ENCODE measurements at regions not wholly inside any gene's neighbourhood (a gene's known extent, or its start where the extent isn't known, plus 50 kb on each side); places are given as distances from the start of the nearest gene placed in this dataset.

DNA sequence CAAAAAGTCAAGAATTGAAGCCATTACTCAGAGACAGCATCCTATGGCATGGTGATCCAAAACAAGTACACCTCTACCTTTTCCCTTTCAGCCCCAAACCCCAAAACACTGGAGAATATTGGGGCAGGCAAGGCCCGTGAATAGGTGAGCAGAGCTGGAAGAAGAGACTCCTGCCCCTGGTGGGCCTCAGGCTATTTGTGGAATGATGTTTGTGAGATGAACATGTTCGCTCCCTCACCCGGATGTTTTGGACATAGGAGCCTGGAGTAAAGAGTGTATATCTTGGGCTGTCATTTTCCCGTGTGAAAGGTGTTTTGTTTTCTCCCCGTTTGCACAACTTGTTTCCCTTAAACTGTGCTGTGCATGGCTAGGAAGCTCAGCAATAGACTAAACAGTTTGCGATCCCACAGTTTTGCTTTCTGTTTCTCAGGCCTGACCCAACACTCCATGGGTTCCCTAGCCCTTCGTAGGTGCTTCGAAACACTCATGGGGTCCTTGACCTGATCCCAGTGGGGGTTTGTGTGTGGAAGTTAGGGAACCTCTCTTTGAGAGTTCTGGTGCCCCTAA lies 136.5 kb upstream of the TNP1 start:
- TF ChIP-seq, protein P1, sequence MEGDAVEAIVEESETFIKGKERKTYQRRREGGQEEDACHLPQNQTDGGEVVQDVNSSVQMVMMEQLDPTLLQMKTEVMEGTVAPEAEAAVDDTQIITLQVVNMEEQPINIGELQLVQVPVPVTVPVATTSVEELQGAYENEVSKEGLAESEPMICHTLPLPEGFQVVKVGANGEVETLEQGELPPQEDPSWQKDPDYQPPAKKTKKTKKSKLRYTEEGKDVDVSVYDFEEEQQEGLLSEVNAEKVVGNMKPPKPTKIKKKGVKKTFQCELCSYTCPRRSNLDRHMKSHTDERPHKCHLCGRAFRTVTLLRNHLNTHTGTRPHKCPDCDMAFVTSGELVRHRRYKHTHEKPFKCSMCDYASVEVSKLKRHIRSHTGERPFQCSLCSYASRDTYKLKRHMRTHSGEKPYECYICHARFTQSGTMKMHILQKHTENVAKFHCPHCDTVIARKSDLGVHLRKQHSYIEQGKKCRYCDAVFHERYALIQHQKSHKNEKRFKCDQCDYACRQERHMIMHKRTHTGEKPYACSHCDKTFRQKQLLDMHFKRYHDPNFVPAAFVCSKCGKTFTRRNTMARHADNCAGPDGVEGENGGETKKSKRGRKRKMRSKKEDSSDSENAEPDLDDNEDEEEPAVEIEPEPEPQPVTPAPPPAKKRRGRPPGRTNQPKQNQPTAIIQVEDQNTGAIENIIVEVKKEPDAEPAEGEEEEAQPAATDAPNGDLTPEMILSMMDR (IDR thresholded peaks at IDR 0.05; ENCODE audit: insufficient read depth, low read length, poor library complexity, severe bottlenecking): no peak
- no peak for TF ChIP-seq EZH2phosphoT487 (conservative IDR thresholded peaks at IDR 0.05; ENCODE audit: low read length)

Measured in SU-DHL-6 (cell line).